Stimulated activated CD4-positive, alpha-beta T cell treated with anti-CD3 and anti-CD28 coated beads, Interleukin-15, amount 100 ng/mL, for 24 hours (primary cell): ENCODE measurements at regions not wholly inside any gene's neighbourhood (a gene's known extent, or its start where the extent isn't known, plus 50 kb on each side); places are given as distances from the start of the nearest gene placed in this dataset.

Experiments used
- DNase-seq: peaks from one replicate; pipeline ENCODE4 v3.0.0-alpha.2; 2020

- DNase-seq = no peak
These were observed 1711.2 kb downstream of the TP53TG3F start for GRCh38 chr16:35170610-35171009.

- DNase-seq = no peak
These were observed 1711.7 kb downstream of the TP53TG3F start for GRCh38 chr16:35171106-35171505.

- no peak for DNase-seq
These were observed 1713.9 kb downstream of the TP53TG3F start for GRCh38 chr16:35173295-35173694.

GRCh38 chr16:35174016-35174415 is 1714.6 kb downstream of the TP53TG3F start:
- DNase-seq = no peak

- DNase-seq = no peak
These were observed 1717.0 kb downstream of the TP53TG3F start for GRCh38 chr16:35176449-35176848.

GRCh38 chr16:35177851-35178250 is 1718.4 kb downstream of the TP53TG3F start:
- no peak for DNase-seq

GRCh38 chr16:35180970-35181369 is 1721.6 kb downstream of the TP53TG3F start:
- no peak for DNase-seq

- no peak for DNase-seq
These were observed 1722.1 kb downstream of the TP53TG3F start for GRCh38 chr16:35181422-35182030.

- no peak for DNase-seq
These were observed 1722.7 kb downstream of the TP53TG3F start for GRCh38 chr16:35182043-35182677.

- DNase-seq = no peak
These were observed 1723.6 kb downstream of the TP53TG3F start for GRCh38 chr16:35182943-35183550.

- DNase-seq = no peak
These were observed 1725.0 kb downstream of the TP53TG3F start for GRCh38 chr16:35184356-35184870.

GRCh38 chr16:35185366-35186044 is 1726.1 kb downstream of the TP53TG3F start:
- DNase-seq = no peak

- DNase-seq = no peak
These were observed 1726.8 kb downstream of the TP53TG3F start for GRCh38 chr16:35186045-35186759.

GRCh38 chr16:35187665-35188225 is 1728.3 kb downstream of the TP53TG3F start:
- no peak for DNase-seq

- DNase-seq = no peak
These were observed 1729.1 kb downstream of the TP53TG3F start for GRCh38 chr16:35188288-35189155.

GRCh38 chr16:35192993-35193392 is 1733.6 kb downstream of the TP53TG3F start:
- DNase-seq = no peak

GRCh38 chr16:35193956-35194355 is 1734.5 kb downstream of the TP53TG3F start:
- DNase-seq = no peak

GRCh38 chr16:35194681-35195080 is 1735.3 kb downstream of the TP53TG3F start:
- no peak for DNase-seq

- DNase-seq = no peak
These were observed 1735.9 kb downstream of the TP53TG3F start for GRCh38 chr16:35195173-35195863.

- no peak for DNase-seq
These were observed 1736.4 kb downstream of the TP53TG3F start for GRCh38 chr16:35195864-35196216.

- no peak for DNase-seq
These were observed 1736.9 kb downstream of the TP53TG3F start for GRCh38 chr16:35196313-35196712.
